ENCODE measurements at regions not wholly inside any gene's neighbourhood (a gene's known extent, or its start where the extent isn't known, plus 50 kb on each side); places are given as distances from the start of the nearest gene placed in this dataset.

GRCh38 chr7:22632674-22633073 is 94.3 kb upstream of the IL6 start:
- Histone ChIP-seq H3K36me3 (no peaks in the 10 kb centered on the region), H3K4me3 (no peak overlapping the region), H3K27ac (peak overlapping the region in 1 of 10 donors; percentile 29), H3K27me3 (peaks cover 0 to 3% (median 0%) of the 10 kb centered on the region in 7 donors), H3K9me3 (no peaks in the 10 kb centered on the region), H3K4me1 (peaks cover 0 to 37% (median 16%) of the 10 kb centered on the region in 9 donors)
- TF ChIP-seq, protein P1, sequence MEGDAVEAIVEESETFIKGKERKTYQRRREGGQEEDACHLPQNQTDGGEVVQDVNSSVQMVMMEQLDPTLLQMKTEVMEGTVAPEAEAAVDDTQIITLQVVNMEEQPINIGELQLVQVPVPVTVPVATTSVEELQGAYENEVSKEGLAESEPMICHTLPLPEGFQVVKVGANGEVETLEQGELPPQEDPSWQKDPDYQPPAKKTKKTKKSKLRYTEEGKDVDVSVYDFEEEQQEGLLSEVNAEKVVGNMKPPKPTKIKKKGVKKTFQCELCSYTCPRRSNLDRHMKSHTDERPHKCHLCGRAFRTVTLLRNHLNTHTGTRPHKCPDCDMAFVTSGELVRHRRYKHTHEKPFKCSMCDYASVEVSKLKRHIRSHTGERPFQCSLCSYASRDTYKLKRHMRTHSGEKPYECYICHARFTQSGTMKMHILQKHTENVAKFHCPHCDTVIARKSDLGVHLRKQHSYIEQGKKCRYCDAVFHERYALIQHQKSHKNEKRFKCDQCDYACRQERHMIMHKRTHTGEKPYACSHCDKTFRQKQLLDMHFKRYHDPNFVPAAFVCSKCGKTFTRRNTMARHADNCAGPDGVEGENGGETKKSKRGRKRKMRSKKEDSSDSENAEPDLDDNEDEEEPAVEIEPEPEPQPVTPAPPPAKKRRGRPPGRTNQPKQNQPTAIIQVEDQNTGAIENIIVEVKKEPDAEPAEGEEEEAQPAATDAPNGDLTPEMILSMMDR (IDR thresholded peaks at IDR 0.05): no peak
- 51 to 57% methylated on average over 2 of the region's 2 CpGs for WGBS, 2 donors
- DNase-seq: no peak
- ATAC-seq: no peak
- intact Hi-C loops (cut with DNase I): no loop called here

DNA sequence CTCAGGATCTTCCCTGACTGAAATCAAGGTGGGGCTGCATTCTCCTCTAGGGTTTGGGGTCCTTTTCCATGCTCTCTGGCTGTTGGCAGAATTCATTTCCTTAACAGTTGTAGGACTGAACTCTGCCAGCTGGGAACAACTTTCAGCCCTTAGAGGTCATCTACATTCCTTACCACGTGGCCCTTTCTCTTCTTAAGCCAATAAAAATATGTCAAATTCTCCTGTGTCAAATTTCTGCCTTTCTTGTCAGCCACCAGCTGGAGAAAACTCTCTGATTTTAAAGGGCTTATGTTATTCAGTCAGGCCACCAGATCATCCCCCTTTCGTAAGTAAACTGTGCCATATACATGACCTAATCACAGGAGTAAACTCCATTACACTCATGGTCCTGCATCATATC is 95.3 kb upstream of the IL6 start:
- H3K36me3 ChIP-seq: no peaks in the 10 kb centered on the region
- ATAC-seq (no peak), DNase-seq (no peak)

DNA sequence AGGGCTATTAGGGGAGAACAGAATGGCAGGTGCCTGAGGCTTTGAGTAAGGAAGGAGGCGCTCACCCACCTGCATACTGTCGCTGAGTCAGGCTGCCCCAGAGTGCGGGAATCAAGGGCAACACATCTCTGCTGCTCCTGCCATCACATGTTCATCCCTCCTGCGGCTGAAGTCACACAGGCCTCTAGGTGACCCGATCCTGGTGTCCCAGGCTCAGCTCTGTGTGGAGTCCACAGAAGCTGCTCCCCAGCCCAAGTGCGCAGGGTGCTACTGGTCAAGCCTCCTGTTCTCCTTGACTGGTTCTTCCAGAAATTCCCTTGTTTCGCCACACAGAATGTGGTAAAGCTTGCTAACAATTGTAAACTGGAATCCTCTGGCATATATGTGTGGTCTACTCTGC is 96.9 kb upstream of the IL6 start:
- DNase-seq (no peak), ATAC-seq (no peak)
- Histone ChIP-seq H3K27me3 (peaks cover 0 to 3% (median 0%) of the 10 kb centered on the region in 7 donors), H3K4me1 (peaks cover 0 to 37% (median 16%) of the 10 kb centered on the region in 9 donors), H3K27ac (no peak overlapping the region), H3K9me3 (no peaks in the 10 kb centered on the region), H3K36me3 (no peaks in the 10 kb centered on the region), H3K4me3 (no peak overlapping the region)
- TF ChIP-seq, protein P1 (IDR thresholded peaks at IDR 0.05): no peak
- WGBS, 2 donors: 97 to 98% methylated on average over 7 of the region's 7 CpGs
- intact Hi-C loops (cut with DNase I): no loop called here

More for the DNA sequence above, 95.3 kb upstream of the IL6 start:
- TF ChIP-seq, protein P1 (IDR thresholded peaks at IDR 0.05): no peak
- 45 to 64% methylated on average over 2 of the region's 2 CpGs for WGBS, 2 donors
- Histone ChIP-seq H3K4me1 (peaks cover 0 to 37% (median 16%) of the 10 kb centered on the region in 9 donors), H3K4me3 (no peak overlapping the region), H3K9me3 (no peaks in the 10 kb centered on the region), H3K27ac (peak overlapping the region in 1 of 10 donors; percentile 29), H3K27me3 (peaks cover 0 to 3% (median 0%) of the 10 kb centered on the region in 7 donors)
- intact Hi-C loops (cut with DNase I): no loop called here

GRCh38 chr7:22629056-22629455 is 97.9 kb upstream of the IL6 start:
- Histone ChIP-seq H3K9me3 (no peaks in the 10 kb centered on the region), H3K4me3 (no peak overlapping the region), H3K27me3 (peaks cover 0 to 3% (median 0%) of the 10 kb centered on the region in 7 donors), H3K27ac (no peak overlapping the region), H3K4me1 (peaks cover 0 to 31% (median 13%) of the 10 kb centered on the region in 9 donors), H3K36me3 (no peaks in the 10 kb centered on the region)
- TF ChIP-seq, protein P1 (IDR thresholded peaks at IDR 0.05): no peak
- ATAC-seq (no peak), DNase-seq (no peak)
- intact Hi-C loops (cut with DNase I): no loop called here
